GM12878 (cell line): ENCODE measurements at regions not wholly inside any gene's neighbourhood (a gene's known extent, or its start where the extent isn't known, plus 50 kb on each side); places are given as distances from the start of the nearest gene placed in this dataset.

ENCODE experiments used
- ATAC-seq: fragments of 200-7000 bp; cut with Tn5 transposase; 3 replicates; pipeline ENCODE4 v1.9.1; 2020; ENCODE audit warnings: mild to moderate bottlenecking, moderate library complexity
- BruUV-seq: library from RNA; stranded (reverse); fragments of 400-500 nt; replicated peaks from 2 replicates; lab custom pipeline; 2021; lab: Mats Ljungman, UMichigan
- CTCF ChIA-PET: fragments of 300-600 bp; sonication (Branson Sonifier 250); formaldehyde crosslinking; extraction: SDS; loops from one replicate; lab custom pipeline; 2021; ENCODE audit warnings: inconsistent platforms; lab: Yijun Ruan, JAX
- POLR2A ChIA-PET: fragments of 350-600 bp; formaldehyde crosslinking; extraction: SDS; loops from one replicate; lab custom pipeline; 2021; ENCODE audit warnings: inconsistent platforms; lab: Charles Lee
- RAD21 ChIA-PET: fragments of 300-600 bp; sonication (Branson Sonifier 250); formaldehyde crosslinking; loops from one replicate; lab custom pipeline; 2023; ENCODE audit warnings: antibody characterized with exemption; ENCODE audit not compliant: unreplicated experiment; lab: Charles Lee
- SMC1A ChIA-PET: fragments of 300-600 bp; sonication (Branson Sonifier 250); formaldehyde crosslinking; loops from one replicate; lab custom pipeline; 2023; ENCODE audit not compliant: unreplicated experiment, uncharacterized antibody; lab: Charles Lee
- DNase-seq: peaks from one replicate; pipeline ENCODE4 v3.0.0-alpha.2; 2011; ENCODE audit warnings: low read depth, low spot score
- FAIRE-seq: peaks from 3 replicates; lab custom pipeline; 2011; peaks lifted over from hg19 to GRCh38; lab: Jason Lieb, UNC
- H2AFZ ChIP-seq: 2 replicates; pipeline ENCODE4 v1.6.0; 2011; ENCODE audit warnings: low read depth, low read length, control low read depth; ENCODE audit not compliant: control insufficient read depth
- H3K27ac ChIP-seq: 2 replicates; pipeline ENCODE4 v1.5.1; 2011; ENCODE audit warnings: control low read depth; ENCODE audit not compliant: control insufficient read depth, insufficient read depth
- H3K27me3 ChIP-seq, 2 experiments: replicated peaks in 1 of 2; 2 replicates each; pipeline versions ENCODE4 v1.6.0 to v1.6.1; 2011; ENCODE audit warnings: low read length in 1 of 2; ENCODE audit not compliant: control insufficient read depth in 2 of 2, insufficient read depth in 2 of 2
- H3K36me3 ChIP-seq, 2 experiments: 2 replicates each; pipeline ENCODE4 v1.5.1; 2011; ENCODE audit warnings: low read length in 1 of 2; ENCODE audit not compliant: control insufficient read depth in 2 of 2, insufficient read depth in 2 of 2
- H3K4me1 ChIP-seq: 2 replicates; pipeline ENCODE4 v1.6.1; 2011; ENCODE audit warnings: mild to moderate bottlenecking, low read length, moderate library complexity, mixed read lengths; ENCODE audit not compliant: control insufficient read depth, insufficient read depth
- H3K4me2 ChIP-seq: 2 replicates; pipeline ENCODE4 v1.6.0; 2011; ENCODE audit warnings: control low read depth; ENCODE audit not compliant: control insufficient read depth, insufficient read depth
- H3K4me3 ChIP-seq: fragments of 200-600 bp; sonication (generic); 2 replicates; pipeline ENCODE4 v1.5.1; 2016
- H3K79me2 ChIP-seq: 2 replicates; pipeline ENCODE4 v1.6.0; 2011; ENCODE audit warnings: low read length; ENCODE audit not compliant: control insufficient read depth, insufficient read depth
- H3K9ac ChIP-seq: 2 replicates; pipeline ENCODE4 v1.8.0; 2011; ENCODE audit warnings: low read length, control low read depth, mixed read lengths; ENCODE audit not compliant: control insufficient read depth, insufficient read depth
- H3K9me3 ChIP-seq: replicated peaks from 3 replicates; pipeline ENCODE4 v1.5.1; 2011; ENCODE audit warnings: mild to moderate bottlenecking, low read length; ENCODE audit not compliant: control insufficient read depth, insufficient read depth
- H4K20me1 ChIP-seq: 2 replicates; pipeline ENCODE4 v1.6.0; 2011; ENCODE audit not compliant: control insufficient read depth, insufficient read depth
- ATF7 ChIP-seq: fragments of 450-650 bp; IDR thresholded peaks from 2 replicates; pipeline ENCODE4 v1.6.1; 2016; ENCODE audit warnings: low read depth, mild to moderate bottlenecking
- BACH1 ChIP-seq: fragments of 450-650 bp; IDR thresholded peaks from 2 replicates; pipeline ENCODE4 v1.6.1; 2017; ENCODE audit warnings: mild to moderate bottlenecking, borderline replicate concordance
- BHLHE40 ChIP-seq, 2 experiments: fragments of 450-650 bp in 1 of 2; IDR thresholded peaks; 2 replicates each; pipeline ENCODE4 v1.6.1; 2011 to 2017; ENCODE audit warnings: low read depth in 2 of 2, borderline replicate concordance in 1 of 2, improper control_type of control experiment in 1 of 2, low read length in 1 of 2, mild to moderate bottlenecking in 1 of 2
- EED ChIP-seq: sonication (generic); IDR thresholded peaks from 2 replicates; pipeline ENCODE4 v1.6.1; 2016; ENCODE audit warnings: antibody characterized with exemption, low read depth
- EP300 ChIP-seq, 2 experiments: fragments of 150-350 bp in 1 of 2; IDR thresholded peaks; 2 replicates each; pipeline ENCODE4 v1.6.1; 2011 to 2012; ENCODE audit warnings: low read depth in 2 of 2, low read length in 2 of 2, borderline replicate concordance in 1 of 2, improper control_type of control experiment in 1 of 2, inconsistent platforms in 1 of 2; ENCODE audit not compliant: control insufficient read depth in 1 of 2
- HCFC1 ChIP-seq: fragments of 150-350 bp; IDR thresholded peaks from 2 replicates; pipeline ENCODE4 v1.6.1; 2014; ENCODE audit warnings: low read length
- MTA3 ChIP-seq: IDR thresholded peaks from 2 replicates; pipeline ENCODE4 v1.6.1; 2012; ENCODE audit warnings: low read length, inconsistent platforms, borderline replicate concordance
- NBN ChIP-seq: fragments of 450-650 bp; IDR thresholded peaks from 2 replicates; pipeline ENCODE4 v1.6.1; 2016
- NFYB ChIP-seq: IDR thresholded peaks from 2 replicates; pipeline ENCODE4 v1.6.1; 2011; ENCODE audit warnings: low read depth, mild to moderate bottlenecking, low read length, improper control_type of control experiment, moderate library complexity; ENCODE audit not compliant: insufficient read depth
- PML ChIP-seq: IDR thresholded peaks from 2 replicates; pipeline ENCODE4 v1.6.1; 2012; ENCODE audit warnings: low read length, inconsistent platforms
- POLR2AphosphoS5 ChIP-seq: IDR thresholded peaks from 2 replicates; pipeline ENCODE4 v1.6.1; 2011; ENCODE audit warnings: mild to moderate bottlenecking, low read length, inconsistent platforms
- SRF ChIP-seq, 2 experiments: IDR thresholded peaks; 2 replicates each; pipeline ENCODE4 v1.6.1; 2011; ENCODE audit warnings: low read depth in 2 of 2, low read length in 2 of 2, mild to moderate bottlenecking in 1 of 2, moderate library complexity in 1 of 2
- TARDBP ChIP-seq: IDR thresholded peaks from 2 replicates; pipeline ENCODE4 v1.6.1; 2016; ENCODE audit warnings: borderline replicate concordance
- ZNF622 ChIP-seq: fragments of 450-650 bp; IDR thresholded peaks from 2 replicates; pipeline ENCODE4 v1.6.1; 2017; ENCODE audit warnings: mild to moderate bottlenecking, inconsistent platforms
- ZSCAN29 ChIP-seq: fragments of 450-650 bp; IDR thresholded peaks from 2 replicates; pipeline ENCODE4 v1.6.1; 2017; ENCODE audit warnings: mild to moderate bottlenecking, moderate library complexity
- WGBS: methylation state at CpG from one replicate; pipeline ENCODE4 v1.1.6; 2016; ENCODE audit warnings: low lambda C conversion rate; ENCODE audit not compliant: insufficient replicate concordance, insufficient coverage; ENCODE audit errors: missing lambda C conversion rate; 5-methylcytosine and 5-hydroxymethylcytosine counted together
- in situ Hi-C: fragments of 300-500 bp; cut with MboI; formaldehyde crosslinking; loops from 9 replicates; pipeline ENCODE4 v1.14.3; 2018; ENCODE audit warnings: mixed read lengths
- intact Hi-C: fragments of 100-400 bp; cut with micrococcal nuclease; formaldehyde crosslinking; loops from one replicate; pipeline ENCODE4 v1.14.2; 2022; ENCODE audit not compliant: unreplicated experiment
- TF ChIP-seq, protein P1 (sequence below): fragments of 450-650 bp; IDR thresholded peaks from 2 replicates; pipeline ENCODE4 v1.6.1; 2018; ENCODE audit warnings: mild to moderate bottlenecking, low read depth, moderate library complexity; ENCODE audit not compliant: partially characterized antibody
- TF ChIP-seq, protein P2 (sequence below): fragments of 450-650 bp; IDR thresholded peaks from 2 replicates; pipeline ENCODE4 v1.6.1; 2017; ENCODE audit warnings: mild to moderate bottlenecking, moderate library complexity

DNA sequence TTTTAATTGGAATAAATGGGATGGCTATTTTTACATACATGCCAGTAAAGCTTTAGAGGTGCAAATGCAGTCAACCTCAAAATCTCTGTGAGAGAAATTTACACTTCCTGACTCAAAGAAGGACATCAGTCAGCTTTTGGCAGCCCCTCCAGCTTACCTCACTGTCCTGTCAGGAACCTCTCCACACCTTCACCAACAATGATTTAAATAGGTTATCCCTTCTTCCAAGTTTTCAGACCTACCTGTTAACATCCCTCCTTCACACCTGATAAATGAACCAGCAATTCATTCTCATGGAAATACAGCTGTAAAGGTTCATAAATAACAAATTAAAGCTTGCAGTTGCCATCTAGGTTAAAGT lies 286.1 kb downstream of the SHOX2 start (continued):
- TF ChIP-seq, protein P1, sequence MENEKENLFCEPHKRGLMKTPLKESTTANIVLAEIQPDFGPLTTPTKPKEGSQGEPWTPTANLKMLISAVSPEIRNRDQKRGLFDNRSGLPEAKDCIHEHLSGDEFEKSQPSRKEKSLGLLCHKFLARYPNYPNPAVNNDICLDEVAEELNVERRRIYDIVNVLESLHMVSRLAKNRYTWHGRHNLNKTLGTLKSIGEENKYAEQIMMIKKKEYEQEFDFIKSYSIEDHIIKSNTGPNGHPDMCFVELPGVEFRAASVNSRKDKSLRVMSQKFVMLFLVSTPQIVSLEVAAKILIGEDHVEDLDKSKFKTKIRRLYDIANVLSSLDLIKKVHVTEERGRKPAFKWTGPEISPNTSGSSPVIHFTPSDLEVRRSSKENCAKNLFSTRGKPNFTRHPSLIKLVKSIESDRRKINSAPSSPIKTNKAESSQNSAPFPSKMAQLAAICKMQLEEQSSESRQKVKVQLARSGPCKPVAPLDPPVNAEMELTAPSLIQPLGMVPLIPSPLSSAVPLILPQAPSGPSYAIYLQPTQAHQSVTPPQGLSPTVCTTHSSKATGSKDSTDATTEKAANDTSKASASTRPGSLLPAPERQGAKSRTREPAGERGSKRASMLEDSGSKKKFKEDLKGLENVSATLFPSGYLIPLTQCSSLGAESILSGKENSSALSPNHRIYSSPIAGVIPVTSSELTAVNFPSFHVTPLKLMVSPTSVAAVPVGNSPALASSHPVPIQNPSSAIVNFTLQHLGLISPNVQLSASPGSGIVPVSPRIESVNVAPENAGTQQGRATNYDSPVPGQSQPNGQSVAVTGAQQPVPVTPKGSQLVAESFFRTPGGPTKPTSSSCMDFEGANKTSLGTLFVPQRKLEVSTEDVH, result no peak
- TF ChIP-seq TARDBP, result no peak
- TF ChIP-seq, all 136 proteins: peak for 0

DNA sequence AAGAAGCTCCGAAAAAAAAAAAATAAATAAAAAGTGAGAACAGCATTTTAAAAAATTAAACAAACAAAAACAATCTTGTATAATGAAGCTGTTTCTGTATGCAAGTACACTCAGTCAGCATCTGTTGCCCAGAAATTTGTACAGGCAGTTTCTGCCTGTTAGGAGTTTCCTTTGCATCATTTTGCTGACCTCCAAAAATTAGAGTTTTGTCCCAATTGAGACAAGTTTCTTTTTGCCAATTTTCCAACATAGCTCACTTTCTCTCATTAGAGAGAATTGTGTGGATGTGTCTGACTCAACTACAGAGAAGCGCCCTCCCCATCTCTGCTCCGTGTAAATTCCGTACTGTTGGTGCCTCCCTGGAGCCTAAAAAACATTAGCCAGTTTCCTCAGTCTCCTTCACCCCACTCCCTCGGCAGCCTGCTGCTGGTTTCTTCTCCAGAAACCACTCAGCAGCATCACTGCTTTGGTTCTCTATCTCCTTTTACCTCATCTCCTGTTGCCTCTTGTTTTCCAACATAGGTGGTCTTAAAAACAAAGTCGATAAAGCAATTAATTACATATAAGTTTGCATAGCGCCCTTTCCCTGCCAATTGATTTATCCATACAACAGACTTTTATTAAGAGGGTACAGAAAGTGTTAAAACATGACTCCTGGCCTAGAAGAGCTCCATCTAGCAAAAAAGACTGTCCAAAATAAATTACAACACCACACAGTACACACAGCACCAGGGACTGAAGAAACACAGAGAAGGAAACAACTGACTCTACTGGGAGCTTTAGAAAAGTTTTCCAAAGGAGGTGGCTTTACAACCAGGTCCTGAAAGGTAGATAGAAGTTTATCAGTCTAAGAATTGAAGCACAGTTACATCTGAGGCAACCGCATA lies 286.7 kb downstream of the SHOX2 start:
- CTCF ChIA-PET, result interaction anchor here (0.6 to 1.1 kb wide), 2 partner anchors 643 to 667 kb away, joined by 3 read pairs; no protein-coding TSS in a partner anchor
- ATAC-seq, result no peak
- no peak for TF ChIP-seq EP300 (IDR thresholded peaks at IDR 0.05; ENCODE audit: borderline replicate concordance in 1 of 2, control insufficient read depth in 1 of 2, low read depth in 2 of 2, low read length in 2 of 2)
- TF ChIP-seq PML, result no peak
- TF ChIP-seq BACH1, result no peak
- no peak for TF ChIP-seq HCFC1
- TF ChIP-seq EED, result no peak
- no peak for TF ChIP-seq POLR2AphosphoS5
- TF ChIP-seq MTA3, result no peak
- no peak for TF ChIP-seq ATF7
- TF ChIP-seq, protein P2, sequence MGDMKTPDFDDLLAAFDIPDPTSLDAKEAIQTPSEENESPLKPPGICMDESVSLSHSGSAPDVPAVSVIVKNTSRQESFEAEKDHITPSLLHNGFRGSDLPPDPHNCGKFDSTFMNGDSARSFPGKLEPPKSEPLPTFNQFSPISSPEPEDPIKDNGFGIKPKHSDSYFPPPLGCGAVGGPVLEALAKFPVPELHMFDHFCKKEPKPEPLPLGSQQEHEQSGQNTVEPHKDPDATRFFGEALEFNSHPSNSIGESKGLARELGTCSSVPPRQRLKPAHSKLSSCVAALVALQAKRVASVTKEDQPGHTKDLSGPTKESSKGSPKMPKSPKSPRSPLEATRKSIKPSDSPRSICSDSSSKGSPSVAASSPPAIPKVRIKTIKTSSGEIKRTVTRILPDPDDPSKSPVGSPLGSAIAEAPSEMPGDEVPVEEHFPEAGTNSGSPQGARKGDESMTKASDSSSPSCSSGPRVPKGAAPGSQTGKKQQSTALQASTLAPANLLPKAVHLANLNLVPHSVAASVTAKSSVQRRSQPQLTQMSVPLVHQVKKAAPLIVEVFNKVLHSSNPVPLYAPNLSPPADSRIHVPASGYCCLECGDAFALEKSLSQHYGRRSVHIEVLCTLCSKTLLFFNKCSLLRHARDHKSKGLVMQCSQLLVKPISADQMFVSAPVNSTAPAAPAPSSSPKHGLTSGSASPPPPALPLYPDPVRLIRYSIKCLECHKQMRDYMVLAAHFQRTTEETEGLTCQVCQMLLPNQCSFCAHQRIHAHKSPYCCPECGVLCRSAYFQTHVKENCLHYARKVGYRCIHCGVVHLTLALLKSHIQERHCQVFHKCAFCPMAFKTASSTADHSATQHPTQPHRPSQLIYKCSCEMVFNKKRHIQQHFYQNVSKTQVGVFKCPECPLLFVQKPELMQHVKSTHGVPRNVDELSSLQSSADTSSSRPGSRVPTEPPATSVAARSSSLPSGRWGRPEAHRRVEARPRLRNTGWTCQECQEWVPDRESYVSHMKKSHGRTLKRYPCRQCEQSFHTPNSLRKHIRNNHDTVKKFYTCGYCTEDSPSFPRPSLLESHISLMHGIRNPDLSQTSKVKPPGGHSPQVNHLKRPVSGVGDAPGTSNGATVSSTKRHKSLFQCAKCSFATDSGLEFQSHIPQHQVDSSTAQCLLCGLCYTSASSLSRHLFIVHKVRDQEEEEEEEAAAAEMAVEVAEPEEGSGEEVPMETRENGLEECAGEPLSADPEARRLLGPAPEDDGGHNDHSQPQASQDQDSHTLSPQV, result no peak
- no peak for TF ChIP-seq BHLHE40 (IDR thresholded peaks at IDR 0.05; ENCODE audit: borderline replicate concordance in 1 of 2, low read depth in 2 of 2, low read length in 1 of 2)
- no peak for TF ChIP-seq NBN
- TF ChIP-seq NFYB, result no peak
- no peak for TF ChIP-seq ZSCAN29
- TF ChIP-seq SRF (IDR thresholded peaks at IDR 0.05; ENCODE audit: low read depth in 2 of 2, low read length in 2 of 2), result no peak
- TF ChIP-seq ZNF622, result no peak

More for the DNA sequence above, 286.7 kb downstream of the SHOX2 start:
- no peaks in the 10 kb centered on the region for H3K9me3 ChIP-seq
- DNase-seq, result no peak
- H3K79me2 ChIP-seq, result no peaks in the 10 kb centered on the region
- no peak overlapping the region for H3K27ac ChIP-seq
- H3K9ac ChIP-seq, result no peak overlapping the region
- no peak overlapping the region for H3K4me3 ChIP-seq
- in situ Hi-C loops (no loop called here), intact Hi-C loops (no loop called here)
- no peaks in the 10 kb centered on the region for H3K4me1 ChIP-seq
- POLR2A ChIA-PET, result no interaction called here
- 34% methylated on average over 7 of the region's 8 CpGs for WGBS
- RAD21 ChIA-PET, result no interaction called here
- SMC1A ChIA-PET, result interaction anchor here (0.8 kb wide), 1 partner anchor 17 kb away, joined by 4 read pairs; no protein-coding TSS in a partner anchor
- no peak overlapping the region for H3K4me2 ChIP-seq
- BruUV-seq, result no TSS peak
- H3K36me3 ChIP-seq, result no peaks in the 10 kb centered on the region
- H3K27me3 ChIP-seq, result no peaks in the 10 kb centered on the region
- FAIRE-seq, result no peak
- no peak overlapping the region for H2AFZ ChIP-seq
- H4K20me1 ChIP-seq, result no peaks in the 10 kb centered on the region
